ENCODE measurements at regions not wholly inside any gene's neighbourhood (a gene's known extent, or its start where the extent isn't known, plus 50 kb on each side); places are given as distances from the start of the nearest gene placed in this dataset.

- Histone ChIP-seq H3K79me2 (ENCODE audit: control insufficient read depth, insufficient read depth, low read length) (no peaks in the 10 kb centered on the region), H3K4me2 (replicated peaks; ENCODE audit: low read depth, low read length, poor library complexity, severe bottlenecking) (no peak overlapping the region), H3K4me3 (ENCODE audit: control extremely low read depth in 1 of 5, extremely low read depth in 1 of 5, insufficient read depth in 1 of 5, low read depth in 2 of 5, low read length in 4 of 5) (no peak overlapping the region), H3K4me1 (ENCODE audit: control insufficient read depth in 2 of 2, insufficient read depth in 2 of 2, low read length in 2 of 2) (peaks cover 14 to 21% of the 10 kb centered on the region in 2 donors), H3K9ac (ENCODE audit: low read length) (no peak overlapping the region), H3K27ac (ENCODE audit: low read length in 2 of 2) (no peak overlapping the region), H3K27me3 (replicated peaks in 1 of 4; ENCODE audit: control extremely low read depth in 1 of 4, control insufficient read depth in 3 of 4, insufficient read depth in 4 of 4, low read length in 3 of 4) (peaks cover 0 to 5% (median 0%) of the 10 kb centered on the region in 4 experiments), H4K20me1 (ENCODE audit: control insufficient read depth, insufficient read depth, low read length, poor library complexity, severe bottlenecking) (no peaks in the 10 kb centered on the region), H3K9me3 (ENCODE audit: control extremely low read depth in 1 of 3, control insufficient read depth in 2 of 3, insufficient read depth in 1 of 3, low read length in 2 of 3) (no peaks in the 10 kb centered on the region), H3K36me3 (replicated peaks in 1 of 2; ENCODE audit: control extremely low read depth in 1 of 2, control insufficient read depth in 1 of 2, extremely low read depth in 1 of 2, insufficient read depth in 2 of 2, low read length in 1 of 2) (no peaks in the 10 kb centered on the region), H2AFZ (ENCODE audit: insufficient read depth, low read depth, low read length, poor library complexity, severe bottlenecking) (no peak overlapping the region)
- H3K27ac Mint-ChIP-seq: no peak overlapping the region
- ATAC-seq (ENCODE audit: low read depth) (no peak), DNase-seq (no peak)
- H3K9me3 Mint-ChIP-seq (ENCODE audit: insufficient read depth): no peaks in the 10 kb centered on the region
- H3K4me1 Mint-ChIP-seq: peaks cover 20% of the 10 kb centered on the region
- ChIA-PET POLR2A (no interaction called here), CTCF (interaction anchor here (2.3 kb wide), 1 partner anchor 21 kb away, joined by 8 read pairs; no protein-coding TSS in a partner anchor)
- TF ChIP-seq CTCF (IDR thresholded peaks at IDR 0.05) (no peak), EZH2 (IDR thresholded peaks at IDR 0.05; ENCODE audit: borderline replicate concordance, insufficient read depth, low read depth, low read length, poor library complexity, severe bottlenecking) (no peak)
- no peak overlapping the region for H3K4me3 Mint-ChIP-seq
- intact Hi-C loops (cut with micrococcal nuclease): no loop called here
- no CpG with 5 or more reads among the region's 1 CpG for WGBS (ENCODE audit: insufficient coverage)
- H3K27me3 Mint-ChIP-seq: peaks cover 8% of the 10 kb centered on the region
Observed at GRCh38 chr10:61119573-61119972, 175.6 kb upstream of the RHOBTB1 start.

- Histone ChIP-seq H3K27ac (ENCODE audit: low read length in 2 of 2) (no peak overlapping the region), H3K4me1 (ENCODE audit: control insufficient read depth in 2 of 2, insufficient read depth in 2 of 2, low read length in 2 of 2) (peaks cover 1 to 2% of the 10 kb centered on the region in 2 donors), H3K9me3 (ENCODE audit: control extremely low read depth in 1 of 3, control insufficient read depth in 2 of 3, insufficient read depth in 1 of 3, low read length in 2 of 3) (no peaks in the 10 kb centered on the region), H3K4me3 (ENCODE audit: control extremely low read depth in 1 of 5, extremely low read depth in 1 of 5, insufficient read depth in 1 of 5, low read depth in 2 of 5, low read length in 4 of 5) (no peak overlapping the region), H4K20me1 (ENCODE audit: control insufficient read depth, insufficient read depth, low read length, poor library complexity, severe bottlenecking) (no peaks in the 10 kb centered on the region), H3K79me2 (ENCODE audit: control insufficient read depth, insufficient read depth, low read length) (no peaks in the 10 kb centered on the region), H3K4me2 (replicated peaks; ENCODE audit: low read depth, low read length, poor library complexity, severe bottlenecking) (no peak overlapping the region), H2AFZ (ENCODE audit: insufficient read depth, low read depth, low read length, poor library complexity, severe bottlenecking) (no peak overlapping the region), H3K9ac (ENCODE audit: low read length) (no peak overlapping the region), H3K27me3 (replicated peaks in 1 of 4; ENCODE audit: control extremely low read depth in 1 of 4, control insufficient read depth in 3 of 4, insufficient read depth in 4 of 4, low read length in 3 of 4) (peaks cover 0 to 5% (median 0%) of the 10 kb centered on the region in 4 experiments), H3K36me3 (replicated peaks in 1 of 2; ENCODE audit: control extremely low read depth in 1 of 2, control insufficient read depth in 1 of 2, extremely low read depth in 1 of 2, insufficient read depth in 2 of 2, low read length in 1 of 2) (no peaks in the 10 kb centered on the region)
- ChIA-PET CTCF (interaction anchor here (0.8 kb wide), 1 partner anchor 8 kb away, joined by 3 read pairs; no protein-coding TSS in a partner anchor), POLR2A (no interaction called here)
- ATAC-seq (ENCODE audit: low read depth) (no peak), DNase-seq (no peak)
- Mint-ChIP-seq H3K9me3 (ENCODE audit: insufficient read depth) (no peaks in the 10 kb centered on the region), H3K27me3 (peaks cover 14% of the 10 kb centered on the region), H3K27ac (no peak overlapping the region), H3K4me1 (peaks cover 1% of the 10 kb centered on the region), H3K4me3 (no peak overlapping the region)
- TF ChIP-seq EZH2 (IDR thresholded peaks at IDR 0.05; ENCODE audit: borderline replicate concordance, insufficient read depth, low read depth, low read length, poor library complexity, severe bottlenecking): no peak
- TF ChIP-seq CTCF (IDR thresholded peaks at IDR 0.05): no peak
- intact Hi-C loops (cut with micrococcal nuclease): no loop called here
Observed at GRCh38 chr10:61115897-61116296, 171.9 kb upstream of the RHOBTB1 start.

All from B cell (primary cell).